Right ventricle myocardium superior (tissue), 1 donor: ENCODE measurements at regions not wholly inside any gene's neighbourhood (a gene's known extent, or its start where the extent isn't known, plus 50 kb on each side); places are given as distances from the start of the nearest gene placed in this dataset.
"Not testable (repeated sequence)": the region's sequence is repeated elsewhere in the genome, so short reads cannot be mapped to it uniquely, and the experiment has no call there.

ENCODE experiments used
- ATAC-seq: fragments of 200-7000 bp; cut with Tn5 transposase; one replicate; pipeline ENCODE4 v1.9.1; 2020; ENCODE audit warnings: mild to moderate bottlenecking; ENCODE audit not compliant: poor library complexity
- DNase-seq: peaks from one replicate; pipeline ENCODE4 v3.0.0-alpha.2; 2020
- intact Hi-C: fragments of 100-400 bp; cut with DNase I; formaldehyde crosslinking; loops from one replicate; pipeline ENCODE4 v1.11.2; 2022
- donor health status: DM: no; HTN: yes; CAD: no; lungs with severe emphysema.

GRCh38 chr5:127206320-127207113 is 84.1 kb upstream of the MEGF10 start:
- intact Hi-C loops: no loop called here
- no peak for DNase-seq
- ATAC-seq: no peak

DNA sequence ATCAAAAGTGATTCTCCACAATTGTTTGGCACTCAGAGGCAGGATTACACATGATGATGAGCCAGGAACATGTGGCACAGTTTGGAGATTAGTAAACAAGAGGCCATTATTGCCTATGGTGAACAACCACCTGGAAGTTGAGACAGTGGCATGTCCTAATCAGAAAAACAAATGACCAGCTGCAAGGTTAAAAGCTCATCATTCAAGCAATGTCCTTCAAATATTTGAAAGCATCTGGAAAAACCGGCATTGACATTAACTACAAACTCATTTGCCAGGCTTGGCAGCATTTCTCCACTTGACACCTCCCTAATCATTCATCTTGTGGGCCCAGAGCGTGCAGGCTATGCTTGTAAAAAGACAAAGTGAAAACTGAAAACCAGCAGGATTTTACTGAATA is 80.6 kb upstream of the MEGF10 start:
- intact Hi-C loops: no loop called here
- DNase-seq: no peak
- no peak for ATAC-seq

DNA sequence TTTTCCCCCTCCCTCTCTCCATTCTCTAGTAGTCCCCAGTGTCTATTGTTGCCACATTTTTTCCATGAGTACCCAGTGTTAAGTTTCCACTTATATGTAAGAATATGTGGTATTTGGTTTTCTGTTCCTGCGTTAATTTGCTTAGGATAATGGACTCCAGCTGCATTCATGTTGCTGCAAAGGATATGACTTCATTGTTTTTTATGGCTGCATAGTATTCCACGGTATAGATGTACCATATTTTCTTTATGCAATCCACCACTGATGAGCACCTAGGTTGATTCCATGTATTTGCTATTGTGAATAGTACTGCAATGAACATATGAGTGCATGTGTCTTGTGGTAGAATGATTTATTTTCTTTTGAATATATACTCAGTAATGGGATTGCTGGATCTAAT is 77.4 kb upstream of the MEGF10 start:
- intact Hi-C loops: no loop called here
- DNase-seq (no peak), ATAC-seq (no peak)

DNA sequence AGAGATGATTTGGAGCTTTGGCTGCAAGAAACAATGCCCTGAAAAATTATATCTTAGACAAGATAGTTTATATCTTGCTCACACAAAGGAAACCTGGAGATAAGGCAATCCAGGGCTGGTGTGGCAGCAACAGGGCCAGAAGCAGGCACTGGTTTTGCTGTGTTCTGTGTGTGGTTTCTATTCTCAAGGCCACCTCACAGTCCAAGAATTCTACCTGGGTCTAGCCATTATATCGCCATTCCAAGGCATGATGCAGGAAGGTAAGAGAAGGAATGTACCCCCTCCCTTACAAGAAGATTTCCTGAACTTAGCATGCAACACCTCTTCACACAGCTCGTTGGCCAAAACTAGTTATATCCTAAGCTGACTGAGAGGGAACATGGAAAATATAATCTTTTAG is 74.5 kb upstream of the MEGF10 start:
- DNase-seq: no peak
- no peak for ATAC-seq
- intact Hi-C loops: no loop called here

GRCh38 chr5:127216898-127217675 is 73.5 kb upstream of the MEGF10 start:
- DNase-seq (no peak), ATAC-seq (no peak)
- intact Hi-C loops: no loop called here

DNA sequence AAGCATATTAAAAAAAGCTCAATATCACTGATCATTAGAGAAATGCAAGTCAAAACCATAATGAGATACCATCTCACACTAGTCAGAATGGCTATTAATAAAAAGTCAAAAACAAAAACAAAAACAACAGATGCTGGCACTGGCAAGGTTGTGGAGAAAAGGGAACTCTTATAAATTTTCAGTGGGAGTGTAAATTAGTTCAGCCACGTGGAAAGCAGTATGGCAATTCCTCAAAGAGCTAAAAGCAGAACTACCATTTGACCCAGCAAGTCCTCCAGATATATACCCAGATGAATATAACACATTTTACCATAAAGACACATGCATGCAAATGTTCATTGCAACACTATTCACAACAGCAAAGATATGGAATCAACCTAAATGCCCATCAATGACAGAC is 68.7 kb upstream of the MEGF10 start:
- ATAC-seq, DNase-seq, intact Hi-C loops: not testable (repeated sequence)

DNA sequence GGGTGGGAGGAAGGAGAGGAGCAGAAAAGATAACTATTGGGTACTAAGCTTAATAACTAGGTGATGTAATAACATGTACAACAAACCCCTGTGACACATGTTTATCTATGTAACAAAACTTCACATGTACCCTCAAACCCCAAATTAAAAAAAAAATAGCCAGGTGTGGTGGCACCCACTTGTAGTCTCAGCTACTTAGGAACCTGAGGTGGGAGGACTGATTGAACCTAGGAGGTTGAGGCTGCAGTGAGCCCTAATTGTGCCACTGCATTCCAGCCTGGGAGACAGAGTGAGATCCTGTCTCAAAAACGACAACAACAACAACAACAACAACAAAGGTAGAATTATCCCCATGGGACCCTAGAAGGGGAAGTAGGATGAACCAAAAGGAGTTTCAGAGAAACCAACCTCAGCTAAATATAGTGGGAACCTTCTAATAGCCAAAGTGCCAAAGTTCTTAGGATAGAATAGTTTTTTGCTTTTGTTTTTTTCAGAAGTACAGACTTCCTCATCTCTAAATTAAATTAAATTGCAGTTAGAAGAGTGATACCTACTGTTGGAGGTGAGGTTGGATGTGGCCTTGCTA is 67.9 kb upstream of the MEGF10 start:
- intact Hi-C loops, ATAC-seq, DNase-seq: not testable (repeated sequence)

- ATAC-seq (no peak), DNase-seq (no peak)
- intact Hi-C loops: no loop called here
Measured at GRCh38 chr5:127223256-127223974, 67.2 kb upstream of the MEGF10 start.

- intact Hi-C loops: no loop called here
- no peak for ATAC-seq
Measured at GRCh38 chr5:127227881-127228280, 62.7 kb upstream of the MEGF10 start.

DNA sequence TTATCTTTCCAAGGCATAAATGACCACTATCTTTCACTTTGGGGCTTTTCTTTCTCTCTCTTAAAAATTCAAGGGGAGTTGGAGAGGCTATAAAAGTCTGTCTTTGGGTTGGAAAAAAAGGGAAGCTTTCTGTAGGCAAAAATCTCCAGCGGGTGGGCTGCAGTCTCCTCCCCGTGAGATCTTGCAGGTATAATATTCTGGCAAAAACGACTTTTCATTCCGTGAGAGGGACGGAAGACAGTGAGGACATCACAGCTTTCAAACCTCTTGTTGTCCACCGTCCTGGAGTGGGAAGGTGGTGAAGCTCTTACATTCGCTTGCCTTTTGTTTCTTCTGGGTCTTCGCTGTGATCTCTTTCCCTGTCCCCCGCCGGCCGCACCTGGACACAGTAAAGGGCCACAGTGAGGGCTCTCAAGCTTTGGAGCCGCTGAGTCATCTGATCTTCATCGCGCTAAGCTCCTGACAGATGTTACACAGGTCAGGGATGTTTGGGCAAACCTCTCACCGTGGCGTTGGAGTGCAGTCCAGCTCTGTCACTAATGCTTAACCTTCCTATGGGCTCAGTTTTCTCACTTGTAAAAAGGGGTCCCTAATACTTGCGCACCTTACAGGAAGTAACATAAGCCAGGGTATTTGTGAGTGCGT is 61.9 kb upstream of the MEGF10 start:
- no peak for DNase-seq
- ATAC-seq: peak; percentile 8
- intact Hi-C loops: no loop called here

More at GRCh38 chr5:127227881-127228280, 62.7 kb upstream of the MEGF10 start:
- DNase-seq: no peak

DNA sequence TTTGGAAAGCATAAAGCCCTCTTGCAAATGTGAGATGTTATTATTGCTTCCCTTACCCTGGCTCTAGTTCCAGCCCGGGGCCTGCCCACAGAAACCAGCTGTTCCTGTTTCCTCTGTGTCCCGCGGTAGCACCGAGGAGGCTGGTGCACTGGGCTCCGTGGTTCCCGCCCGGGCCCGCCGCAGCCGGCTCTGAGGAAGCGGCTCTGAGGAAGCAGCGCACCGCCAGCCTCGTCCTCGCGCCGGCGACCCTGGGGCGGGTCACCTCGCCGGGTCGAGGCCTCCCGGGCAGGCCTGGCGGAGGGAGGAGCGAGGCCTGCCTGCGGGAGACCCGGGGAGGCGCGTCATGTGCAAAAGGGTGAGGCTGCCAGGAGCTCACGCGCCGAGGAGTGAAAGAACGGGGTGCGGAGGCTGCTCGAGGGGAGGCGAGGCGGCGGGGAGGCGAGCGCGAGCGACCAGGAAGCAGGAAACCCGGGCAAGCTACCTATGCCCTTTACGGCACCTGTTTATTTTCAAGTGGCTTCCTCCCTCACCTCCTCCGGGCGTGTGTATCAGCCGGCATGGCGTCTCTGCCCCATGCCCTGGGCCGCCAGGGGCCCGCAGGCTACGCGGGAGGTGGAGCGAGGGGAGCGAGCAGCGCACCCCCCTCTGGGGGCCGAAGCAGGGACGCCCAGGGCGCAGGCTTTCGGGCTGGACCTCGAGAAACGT is 61.3 kb upstream of the MEGF10 start:
- intact Hi-C loops: no loop called here
- DNase-seq (peak; percentile 76), ATAC-seq (peak; percentile 90)

DNA sequence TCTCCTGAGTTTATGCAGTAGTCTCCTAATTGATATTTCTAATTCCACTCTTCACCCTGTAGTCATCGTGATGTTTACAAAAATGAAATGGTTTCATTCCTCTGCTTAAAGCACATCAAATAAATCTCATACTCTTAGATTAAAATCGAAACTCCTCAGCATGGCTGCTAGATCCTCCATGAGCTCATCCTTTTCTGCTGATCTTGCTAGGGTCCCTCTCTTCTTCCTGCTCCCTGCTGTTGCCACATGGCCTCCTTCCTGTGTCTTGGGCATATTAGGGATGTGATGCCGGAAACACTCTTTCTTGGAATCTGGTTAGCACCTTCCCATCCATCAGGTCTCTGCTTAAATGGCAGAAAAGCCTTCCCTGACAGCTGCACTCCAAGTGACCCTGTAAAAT is 59.5 kb upstream of the MEGF10 start:
- ATAC-seq: no peak
- intact Hi-C loops: no loop called here
- no peak for DNase-seq

DNA sequence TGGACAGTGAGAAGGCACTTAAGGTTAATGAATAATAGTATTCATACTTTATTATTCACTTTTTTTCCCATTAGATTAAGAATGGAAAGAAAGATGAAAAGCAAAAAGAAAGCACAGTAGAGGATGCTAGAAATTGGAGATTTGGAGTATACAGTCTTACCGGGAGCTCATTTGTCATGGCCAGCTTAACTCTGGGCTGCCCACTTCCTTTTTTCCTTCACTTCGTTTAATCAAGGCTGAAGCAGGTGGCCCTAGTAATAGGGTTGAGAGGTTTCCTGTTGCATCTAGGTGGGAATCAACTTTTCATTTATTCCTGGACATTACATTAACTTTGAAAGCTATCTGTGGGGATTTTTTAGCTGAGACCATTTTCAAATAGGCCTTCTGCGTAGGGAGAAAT is 57.0 kb upstream of the MEGF10 start:
- ATAC-seq: no peak
- intact Hi-C loops: no loop called here
- DNase-seq: no peak

DNA sequence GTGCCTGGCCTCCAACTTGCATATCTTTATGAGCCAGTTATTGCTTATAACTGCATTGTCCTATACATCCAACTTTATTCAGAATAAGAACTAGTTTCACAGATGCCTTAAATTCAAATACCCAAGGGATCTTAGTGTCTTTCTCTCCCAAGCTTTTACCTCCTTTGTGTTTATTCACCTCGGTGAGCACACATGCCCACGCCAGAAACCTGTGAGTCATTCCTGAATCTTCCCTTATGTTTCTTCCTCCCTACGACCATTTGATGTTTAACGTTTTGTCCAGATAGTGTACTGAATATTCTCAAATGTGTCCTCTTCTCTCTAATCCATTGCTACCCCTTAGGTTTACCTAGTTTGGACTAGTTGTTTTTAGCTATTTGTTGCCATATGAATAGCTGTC is 55.5 kb upstream of the MEGF10 start:
- no peak for ATAC-seq
- intact Hi-C loops: no loop called here

DNA sequence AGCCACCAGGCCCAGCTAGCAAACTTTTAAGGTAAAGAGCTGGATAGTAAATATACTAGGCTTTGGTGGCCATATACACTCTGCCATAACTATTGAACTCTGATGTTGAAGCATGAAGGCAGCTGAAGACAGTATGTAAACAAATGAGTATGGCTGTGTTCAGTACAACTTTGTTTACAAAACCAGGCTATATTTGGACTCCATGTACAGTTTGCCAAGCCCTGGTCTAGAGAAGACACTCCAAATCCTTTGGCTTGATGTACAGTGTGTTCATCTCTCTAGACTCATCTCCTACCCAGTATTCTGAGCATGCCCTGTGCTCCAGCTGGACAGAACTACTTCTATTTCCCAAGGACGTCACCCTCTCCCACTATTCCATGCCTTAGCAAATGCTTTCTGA is 54.3 kb upstream of the MEGF10 start:
- no peak for ATAC-seq
- intact Hi-C loops: no loop called here

More for the DNA sequence above, 55.5 kb upstream of the MEGF10 start:
- DNase-seq: no peak

More for the DNA sequence above, 54.3 kb upstream of the MEGF10 start:
- DNase-seq: no peak
